Esophagus mucosa (tissue), 1 donor: ENCODE measurements at regions not wholly inside any gene's neighbourhood (a gene's known extent, or its start where the extent isn't known, plus 50 kb on each side); places are given as distances from the start of the nearest gene placed in this dataset.
"Not testable (repeated sequence)": the region's sequence is repeated elsewhere in the genome, so short reads cannot be mapped to it uniquely, and the experiment has no call there.

Experiments
- ATAC-seq: fragments of 200-7000 bp; cut with Tn5 transposase; one replicate; pipeline ENCODE4 v1.9.1; 2020
- donor health status: DM: yes; HTN: yes; CAD: no.

DNA sequence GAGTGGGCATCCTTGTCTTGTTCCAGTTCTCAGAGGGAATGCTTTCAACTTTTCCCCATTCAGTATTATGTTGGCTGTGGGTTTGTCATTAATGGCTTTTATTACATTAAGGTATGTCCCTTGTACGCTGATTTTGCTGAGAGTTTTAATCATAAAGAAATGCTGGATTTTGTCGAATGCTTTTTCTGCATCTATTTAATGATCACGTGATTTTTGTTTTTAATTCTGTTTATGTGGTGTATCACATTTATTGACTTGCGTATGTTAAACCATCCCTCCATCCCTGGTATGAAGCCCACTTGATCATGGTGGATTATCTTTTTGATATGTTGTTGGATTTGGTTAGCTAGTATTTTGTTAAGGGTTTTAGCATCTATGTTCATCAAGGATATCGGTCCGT lies 266.9 kb upstream of the DIPK2B start:
- not testable (repeated sequence) for ATAC-seq

DNA sequence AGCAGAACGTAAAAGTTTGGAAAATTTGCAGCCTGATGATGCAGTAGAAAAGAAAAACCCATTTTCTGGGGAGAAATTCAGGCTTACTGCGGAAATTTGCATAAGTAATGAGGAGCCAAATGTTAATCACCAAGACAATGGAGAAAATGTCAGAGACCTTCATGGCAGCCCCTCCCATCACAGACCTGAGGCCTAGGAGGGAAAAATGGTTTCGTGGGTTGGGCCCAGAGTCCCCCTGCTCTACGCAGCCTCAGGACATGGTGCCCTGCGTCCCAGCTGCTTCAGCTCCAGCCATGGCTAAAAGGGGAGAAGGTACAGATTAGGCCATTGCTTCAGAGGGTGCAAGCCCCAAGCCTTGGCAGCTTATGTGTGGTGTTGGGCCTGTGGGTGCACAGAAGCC lies 255.1 kb upstream of the DIPK2B start:
- not testable (repeated sequence) for ATAC-seq

DNA sequence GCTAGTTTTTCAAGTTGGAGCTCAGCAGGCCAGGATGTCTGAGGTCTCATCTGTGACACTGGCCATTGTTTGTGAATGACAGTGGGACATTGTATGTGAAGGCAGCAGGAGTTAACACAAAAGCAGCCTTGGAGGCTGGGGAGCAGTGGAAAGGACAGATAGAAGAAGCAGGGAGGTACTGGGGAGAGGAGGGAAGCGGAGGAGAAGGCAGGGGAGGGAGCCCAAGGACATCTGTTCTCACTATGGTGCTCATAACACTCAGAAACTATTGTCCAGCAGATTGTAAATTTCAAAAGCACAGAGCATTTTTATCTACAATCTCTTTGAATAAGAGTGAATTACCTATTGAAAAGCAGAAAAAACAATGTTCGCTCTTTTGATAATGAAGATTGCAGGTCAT lies 253.6 kb upstream of the DIPK2B start:
- no peak for ATAC-seq

DNA sequence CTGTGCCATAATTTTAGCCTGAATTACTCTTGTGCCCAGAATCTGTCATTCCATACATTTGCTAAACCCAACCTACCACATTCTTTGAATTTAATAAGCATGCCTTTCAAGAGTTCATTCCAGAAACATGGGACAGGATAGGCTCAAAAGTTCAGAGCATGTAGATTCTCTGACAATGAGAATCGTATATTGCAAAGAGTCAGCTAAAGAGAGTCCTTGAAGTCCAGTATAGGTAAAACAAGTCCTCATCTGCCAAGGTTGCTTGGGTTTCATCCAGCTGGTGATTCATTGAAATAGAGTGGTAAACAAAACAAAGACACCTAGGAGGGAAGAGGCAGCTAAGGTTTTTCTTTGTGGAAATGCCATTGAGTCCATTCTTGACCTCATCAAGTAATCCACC lies 249.3 kb upstream of the DIPK2B start:
- ATAC-seq: peak; percentile 17

DNA sequence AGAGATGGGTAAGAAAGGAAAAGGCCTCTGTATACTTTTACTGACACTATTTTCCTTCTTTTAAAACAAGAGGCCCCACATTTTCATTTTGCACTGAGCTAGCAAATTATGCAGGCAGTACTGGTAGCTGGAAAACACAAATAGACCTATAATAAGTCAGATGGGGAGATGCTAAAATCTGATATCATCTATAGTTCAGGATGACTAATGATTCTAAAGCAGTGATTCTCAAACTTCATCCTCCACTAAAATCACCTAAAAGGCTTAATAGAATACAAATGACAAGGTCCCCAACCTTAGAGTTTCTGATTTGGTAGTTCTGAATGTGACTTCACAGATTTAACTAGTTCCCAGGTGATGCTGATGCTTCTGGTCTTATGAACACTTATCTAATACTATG lies 247.3 kb upstream of the DIPK2B start:
- ATAC-seq: no peak

DNA sequence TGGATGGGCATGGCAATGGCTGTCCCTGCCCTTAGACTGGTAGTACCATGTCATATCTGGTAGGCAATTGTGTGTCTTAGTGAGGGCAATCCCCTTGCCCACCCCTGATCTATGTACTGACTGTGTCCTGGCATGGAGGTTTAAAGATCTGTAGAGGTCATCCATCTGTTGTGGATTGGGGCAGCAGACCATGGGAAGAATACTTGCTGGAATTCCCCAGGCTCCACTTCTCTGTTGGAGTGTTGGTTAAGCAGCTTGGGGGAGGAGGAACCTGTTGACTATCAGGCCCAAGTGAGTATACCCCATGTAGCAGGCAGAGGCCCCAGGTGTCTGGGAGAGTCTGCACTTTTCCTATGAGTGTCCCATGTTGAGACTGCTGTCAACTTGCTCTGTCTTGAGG lies 246.7 kb upstream of the DIPK2B start:
- ATAC-seq: no peak

DNA sequence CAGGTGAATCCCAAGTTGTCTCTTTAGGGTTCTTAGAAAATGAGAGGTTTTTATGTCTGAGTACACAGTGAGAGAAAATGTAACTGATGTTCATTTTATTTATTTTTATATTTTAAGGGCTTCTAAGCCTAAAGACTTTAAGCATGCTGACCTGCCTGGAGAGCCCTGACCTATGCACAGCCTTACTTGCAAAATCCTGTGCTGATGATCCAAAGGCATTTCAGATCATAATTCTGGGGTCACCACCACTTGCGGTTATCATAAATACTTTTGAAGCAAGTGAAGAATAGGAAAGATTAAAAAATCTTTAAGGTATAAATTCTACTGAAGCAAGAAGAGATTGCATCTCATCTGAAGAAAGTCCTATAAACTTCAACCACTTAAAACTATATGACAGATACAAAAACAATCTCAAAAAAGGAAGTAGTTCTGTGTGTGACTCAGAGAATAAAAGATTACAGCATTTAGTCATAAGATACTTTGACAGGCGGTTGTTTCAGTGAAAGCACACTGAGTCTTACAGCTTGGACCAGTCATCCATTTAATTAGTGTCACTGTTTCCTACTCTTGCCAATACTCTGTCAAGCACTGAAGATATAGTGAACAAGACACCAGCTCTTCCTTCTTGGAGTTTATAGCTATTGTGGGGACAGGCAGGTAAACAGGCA lies 245.2 kb upstream of the DIPK2B start:
- ATAC-seq: peak; percentile 93

DNA sequence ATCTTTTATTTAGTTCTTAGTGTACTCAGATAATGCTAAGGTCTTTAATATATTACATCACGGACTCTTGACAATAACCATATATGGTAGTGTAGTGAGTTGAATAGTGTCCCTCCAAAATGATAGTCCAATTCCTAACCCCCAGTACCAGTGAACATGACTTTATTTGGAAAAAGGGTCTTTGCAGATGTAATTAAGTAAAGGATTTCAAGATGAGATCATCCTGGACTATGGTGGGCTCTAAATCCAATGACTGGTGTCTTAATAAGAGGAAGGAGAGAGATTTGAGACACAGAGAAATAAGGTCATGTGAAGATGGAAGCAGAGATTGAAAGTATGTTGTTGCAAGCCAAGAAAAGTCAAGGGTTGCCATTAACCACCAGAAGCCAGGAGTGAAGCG lies 236.5 kb upstream of the DIPK2B start:
- ATAC-seq: no peak

DNA sequence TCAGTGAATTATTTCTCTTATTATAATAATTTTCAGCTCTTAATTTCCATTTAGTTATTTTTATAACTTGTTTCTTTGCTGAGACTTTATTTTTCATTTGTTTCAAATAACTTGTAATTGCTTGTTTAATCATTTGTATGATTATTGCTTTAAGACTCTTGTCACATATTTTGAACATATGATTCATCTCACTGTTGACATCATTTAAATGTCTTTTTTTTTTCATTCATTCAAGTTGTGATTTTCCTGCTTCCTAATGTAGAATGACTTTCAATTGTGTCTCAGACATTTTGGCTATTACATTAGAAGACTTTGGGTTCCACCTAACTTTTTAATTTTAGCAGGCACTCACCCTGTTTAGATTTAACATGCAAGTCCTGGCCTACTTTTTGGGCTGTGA lies 234.8 kb upstream of the DIPK2B start:
- no peak for ATAC-seq

DNA sequence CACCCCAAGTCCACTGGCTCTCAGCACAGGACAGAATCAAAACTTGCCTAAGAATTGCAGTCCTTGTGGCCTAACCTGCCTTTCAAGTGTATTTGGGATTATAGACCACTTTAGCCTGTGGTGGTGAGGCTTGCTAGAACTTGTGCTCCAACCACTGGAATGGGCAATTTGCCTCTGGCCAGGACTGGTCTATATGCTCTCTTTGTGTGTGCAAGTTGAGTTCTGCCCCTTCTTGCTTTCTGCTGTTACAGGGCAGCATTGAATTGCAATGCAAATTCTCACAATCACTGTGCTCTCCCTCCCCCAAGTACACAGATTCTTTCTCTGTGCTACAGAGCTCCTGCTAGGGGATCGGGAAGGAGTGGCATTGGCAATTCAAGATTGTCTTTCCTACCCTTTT lies 233.6 kb upstream of the DIPK2B start:
- peak; percentile 94 for ATAC-seq

DNA sequence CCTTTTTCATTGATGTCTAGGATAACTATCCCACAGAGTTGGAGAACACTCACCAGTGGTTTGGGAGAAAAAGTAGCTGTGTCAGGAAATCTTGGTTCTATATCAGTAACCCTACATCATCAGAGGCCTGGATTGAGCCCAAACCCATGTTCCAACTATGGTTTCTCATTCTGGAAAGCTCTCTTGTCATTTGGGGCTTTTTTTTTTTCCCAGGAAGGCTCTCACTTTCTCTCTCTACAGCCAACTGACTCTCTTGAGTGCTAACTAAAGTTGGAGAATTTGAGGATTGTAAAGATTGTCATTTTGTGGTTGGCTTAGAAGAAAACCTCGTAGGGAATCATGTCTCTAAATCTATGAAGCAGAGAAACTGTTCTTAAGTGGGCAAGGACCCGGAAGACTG lies 228.2 kb upstream of the DIPK2B start:
- ATAC-seq: no peak

DNA sequence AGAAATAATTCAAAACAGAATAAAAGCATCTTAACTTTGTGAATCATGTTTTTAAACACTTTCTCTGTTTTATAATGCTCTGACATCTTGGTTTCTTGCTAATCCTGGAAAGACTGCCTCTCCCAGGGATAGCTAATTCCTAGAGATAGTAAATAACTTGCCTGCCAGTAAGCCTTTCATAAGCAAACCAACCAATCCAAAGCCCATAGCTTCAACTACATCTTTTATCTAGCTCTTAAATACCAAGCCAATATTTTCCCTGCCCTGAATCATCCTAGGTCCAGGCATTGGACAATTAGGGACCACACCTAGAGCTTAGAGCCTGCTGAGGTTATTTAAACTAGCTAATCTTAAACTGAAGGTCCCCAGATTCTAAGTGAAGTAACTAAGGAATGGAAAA lies 223.7 kb upstream of the DIPK2B start:
- ATAC-seq: no peak

DNA sequence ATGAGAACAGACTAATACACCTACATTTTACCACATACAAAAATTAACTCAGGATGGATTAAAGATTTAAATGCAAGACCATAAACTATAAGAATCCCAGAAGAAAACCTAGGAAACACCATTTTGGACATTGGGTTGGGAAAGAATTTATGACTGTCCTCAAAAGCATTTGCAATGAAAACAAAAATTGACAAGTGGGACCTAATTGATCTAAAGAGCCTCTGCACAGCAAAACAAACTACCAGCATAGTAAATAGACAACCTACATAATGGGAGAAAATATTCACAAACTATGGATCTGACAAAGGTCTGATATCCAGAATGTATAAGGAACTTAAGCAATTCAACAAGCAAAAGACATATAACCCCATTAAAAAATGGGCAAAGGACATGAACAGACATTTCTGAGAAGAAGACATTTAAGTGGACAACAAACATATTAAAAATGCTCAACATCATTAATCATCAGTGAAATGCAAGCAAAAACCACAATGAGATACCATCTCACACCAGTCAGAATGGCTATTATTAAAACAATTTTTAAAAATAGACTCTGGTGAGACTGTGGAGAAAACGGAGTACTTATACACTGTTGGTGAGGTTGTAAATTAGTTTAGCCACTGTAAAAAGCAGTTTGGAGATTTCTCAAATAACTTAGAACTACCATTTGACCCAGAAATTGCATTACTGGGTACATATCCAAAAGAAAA lies 221.7 kb upstream of the DIPK2B start:
- ATAC-seq: no peak

DNA sequence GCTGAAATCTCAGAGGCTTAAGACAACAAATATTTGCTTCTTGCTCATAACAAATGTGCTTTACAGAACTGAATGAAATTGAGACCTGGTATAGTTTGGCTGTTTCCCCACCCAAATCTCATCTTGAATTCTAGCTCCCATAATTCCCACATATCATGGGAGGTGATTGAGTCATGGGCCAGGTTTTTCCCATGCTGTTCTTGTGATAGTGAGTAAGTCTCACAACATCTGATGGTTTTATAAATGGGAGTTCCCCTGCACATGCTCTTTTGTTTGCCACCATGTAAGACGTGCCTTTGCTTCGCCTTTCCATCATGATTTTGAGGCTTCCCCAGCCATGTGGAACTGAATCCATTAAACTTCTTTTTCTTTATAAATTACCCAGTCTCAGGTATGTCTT lies 221.1 kb upstream of the DIPK2B start:
- no peak for ATAC-seq

DNA sequence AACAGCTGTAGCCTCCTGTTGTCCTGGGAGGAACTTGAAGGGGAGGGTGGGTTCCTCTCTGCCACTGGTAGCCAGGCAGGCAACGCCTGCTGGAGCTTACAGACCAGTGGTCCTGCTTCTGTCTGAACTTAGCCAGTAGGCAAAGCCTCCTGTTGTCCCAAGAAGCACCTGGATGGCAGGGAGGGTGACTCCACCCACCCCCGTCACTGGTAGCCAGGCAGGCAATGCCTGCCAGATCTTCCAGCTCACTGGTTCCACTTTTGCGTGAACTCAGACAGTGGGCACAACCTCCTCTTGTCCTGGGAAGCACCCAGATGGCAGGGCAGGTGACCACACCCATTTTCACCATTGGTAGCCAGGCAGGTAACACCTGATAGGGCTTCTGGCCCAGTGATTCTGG lies 203.5 kb upstream of the DIPK2B start:
- no peak for ATAC-seq

DNA sequence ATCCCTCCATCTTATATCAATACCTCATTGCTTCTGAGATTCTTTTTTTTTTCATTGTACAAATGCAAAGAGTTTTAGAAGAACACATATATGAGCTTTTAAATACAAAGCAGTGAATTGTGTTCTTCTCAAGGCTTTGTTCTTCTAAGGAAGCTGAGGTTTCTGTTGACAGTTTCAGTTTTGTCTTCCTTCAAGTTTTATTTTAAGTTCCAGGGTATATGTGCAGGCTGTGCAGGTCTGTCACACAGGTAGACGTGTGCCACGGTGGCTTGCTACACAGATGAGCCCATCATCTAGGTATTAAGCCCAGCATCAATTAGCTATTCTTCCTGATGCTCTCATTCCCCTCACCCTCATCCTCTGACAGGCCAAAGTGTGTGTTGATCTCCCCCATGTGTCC lies 201.2 kb upstream of the DIPK2B start:
- no peak for ATAC-seq

DNA sequence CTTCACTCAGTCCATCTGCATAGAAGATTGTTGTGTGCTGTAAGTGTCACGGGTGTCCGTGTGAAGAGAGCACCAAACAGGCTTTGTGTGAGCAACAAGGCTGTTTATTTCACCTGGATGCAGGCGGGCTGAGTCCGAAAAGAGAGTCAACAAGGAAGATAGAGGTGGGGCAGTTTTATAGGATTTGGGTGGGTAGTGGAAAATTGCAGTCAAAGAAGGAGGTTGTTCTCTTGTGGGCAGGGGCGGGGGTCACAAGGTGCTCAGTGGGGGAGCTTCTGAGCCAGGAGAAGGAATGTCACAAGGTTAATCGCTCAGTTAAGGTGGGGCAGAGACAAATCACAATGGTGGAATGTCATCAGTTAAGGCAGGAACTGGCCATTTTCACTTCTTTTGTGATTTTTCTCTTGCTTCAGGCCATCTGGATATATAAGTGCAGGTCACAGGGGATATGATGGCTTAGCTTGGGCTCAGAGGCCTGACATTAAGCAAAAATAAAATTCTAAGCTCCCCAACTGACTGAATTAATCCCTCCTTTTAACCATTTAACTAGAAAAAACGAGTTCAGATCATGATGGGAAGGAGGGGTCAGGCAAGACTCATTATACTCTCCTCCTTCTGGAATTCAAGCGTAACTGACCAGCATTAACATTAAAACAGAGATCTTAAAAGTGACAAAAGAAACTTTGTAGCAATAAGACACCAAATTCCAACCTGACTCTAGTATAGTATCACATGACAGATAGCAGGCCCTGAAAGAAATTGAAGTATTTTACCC lies 200.5 kb upstream of the DIPK2B start:
- ATAC-seq: not testable (repeated sequence)

DNA sequence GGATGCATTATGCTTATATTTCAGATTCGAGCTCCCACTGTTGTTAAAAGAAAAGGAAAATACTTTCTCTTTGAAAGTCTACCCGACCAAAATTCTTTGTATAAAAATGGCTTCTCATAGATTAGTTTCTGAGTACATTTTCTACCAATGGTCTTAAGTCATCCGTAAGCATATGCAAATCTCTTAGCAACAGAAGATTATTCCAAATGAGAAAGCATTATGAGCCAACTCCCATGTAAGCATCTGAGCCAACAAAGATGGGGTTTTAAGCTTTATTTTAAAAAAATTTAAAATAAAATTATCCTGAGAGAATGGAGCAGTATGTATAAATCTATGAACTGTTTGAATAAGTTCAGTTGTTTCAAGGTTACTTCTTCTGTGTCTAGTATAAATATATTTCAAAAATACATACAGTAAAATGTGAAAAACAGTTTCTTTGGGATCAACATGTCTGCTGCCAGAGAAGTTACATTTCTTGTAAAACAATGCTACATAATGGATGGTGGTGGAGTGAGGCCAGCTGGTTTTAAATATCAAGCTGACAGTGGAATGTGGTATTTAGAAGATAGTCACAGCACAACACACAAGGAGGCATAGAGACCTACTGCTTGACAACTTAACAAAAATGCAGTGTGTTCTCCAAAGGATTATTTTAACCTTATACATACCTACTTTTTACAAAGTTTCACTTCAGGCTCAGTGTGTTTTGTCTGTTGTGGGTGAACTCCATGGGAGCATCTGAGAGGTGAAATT lies 199.5 kb upstream of the DIPK2B start:
- no peak for ATAC-seq

DNA sequence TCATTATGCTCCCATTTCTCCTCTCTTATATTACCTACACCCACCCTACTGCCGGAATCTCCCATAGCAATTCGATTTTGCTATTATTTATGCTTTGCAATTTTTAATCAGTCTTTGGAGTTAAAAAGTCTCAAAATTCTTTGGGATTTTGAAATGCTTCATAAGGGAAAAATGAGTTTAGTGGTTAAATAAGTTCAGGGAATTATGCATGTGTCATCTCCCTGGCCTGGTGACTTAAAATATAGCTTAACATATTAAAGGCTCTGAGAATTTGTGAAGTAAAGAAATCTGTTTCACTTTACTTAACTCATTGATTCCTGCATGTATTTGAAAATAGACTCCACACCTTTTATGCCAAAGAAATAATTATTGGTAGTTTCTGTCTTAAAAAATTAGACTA lies 185.1 kb upstream of the DIPK2B start:
- ATAC-seq: no peak

DNA sequence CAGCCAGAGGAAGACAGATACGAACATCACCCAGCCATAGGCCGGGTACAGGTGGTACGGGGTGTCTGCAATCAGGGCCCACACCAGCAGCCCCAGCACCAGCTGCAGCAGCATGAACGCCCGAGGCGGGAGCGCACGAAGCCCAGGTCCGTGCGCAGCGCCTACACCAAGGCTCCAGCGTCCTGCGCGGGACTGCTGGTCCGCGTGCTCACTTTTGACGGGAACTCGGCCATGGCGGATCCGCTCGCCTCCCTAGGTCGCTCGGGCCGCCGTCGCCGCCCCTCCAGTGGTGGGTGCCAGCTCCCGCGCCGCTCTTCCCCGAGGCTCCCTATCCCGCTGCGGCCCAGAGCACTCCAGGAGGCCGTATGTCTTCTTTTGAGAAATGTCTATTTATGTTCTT lies 181.2 kb upstream of the DIPK2B start:
- no peak for ATAC-seq

DNA sequence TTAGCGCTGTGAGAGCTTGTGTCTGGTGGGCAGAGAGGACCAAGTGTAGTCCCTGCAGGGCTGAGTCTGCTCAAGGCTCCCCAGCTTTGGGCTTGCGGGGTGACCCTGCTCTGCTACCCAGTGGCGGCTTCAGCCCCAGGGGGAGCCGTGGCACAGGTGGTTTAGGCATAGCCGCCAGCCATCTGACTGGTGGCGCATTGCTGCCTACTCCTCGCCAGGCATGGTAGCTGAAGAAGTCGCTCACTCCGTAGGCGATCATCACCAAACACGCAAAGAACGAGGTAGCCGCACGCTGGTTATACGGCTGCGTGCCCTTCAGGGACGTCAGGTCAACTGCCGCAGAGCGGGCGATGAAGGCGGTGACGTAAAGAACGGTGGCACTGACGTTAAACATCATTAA lies 180.7 kb upstream of the DIPK2B start:
- ATAC-seq: no peak

DNA sequence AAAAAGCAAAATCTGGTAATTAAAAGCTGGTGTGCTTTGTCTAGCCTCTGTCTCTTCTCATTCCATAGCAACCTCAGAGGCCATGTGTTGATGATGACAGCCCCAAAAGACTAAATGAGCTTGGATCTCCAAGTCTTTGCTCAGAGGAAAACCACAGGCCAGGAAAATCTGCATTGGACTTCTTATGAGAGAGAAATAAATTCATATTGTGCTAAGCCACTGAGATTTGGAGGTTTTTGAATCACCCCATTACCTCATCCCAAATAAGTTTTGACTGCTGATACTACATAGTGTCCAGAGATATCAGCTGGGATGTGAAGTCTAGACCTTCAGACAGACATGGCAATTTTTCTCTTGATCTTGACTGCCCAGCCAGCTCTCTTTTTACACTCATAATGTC lies 178.6 kb upstream of the DIPK2B start:
- no peak for ATAC-seq

DNA sequence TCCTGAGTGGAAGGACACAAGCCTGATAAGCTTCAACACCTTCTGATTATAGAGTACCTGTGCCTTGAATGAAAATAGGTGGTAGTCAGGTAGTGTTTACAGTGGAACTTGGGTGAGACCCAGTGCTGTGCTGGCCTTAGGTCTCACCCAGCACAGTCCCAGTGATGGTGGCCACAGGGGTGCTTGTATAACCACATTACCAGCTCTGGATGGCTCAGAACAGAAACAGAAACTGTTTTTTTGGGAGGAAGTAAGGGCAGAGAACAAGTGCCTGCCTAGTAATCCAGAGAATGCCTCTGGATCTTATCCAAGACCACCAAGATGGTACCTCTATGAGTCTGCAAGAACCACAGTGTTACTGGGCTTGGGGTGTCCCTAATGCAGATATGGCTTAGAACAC lies 171.5 kb upstream of the DIPK2B start:
- ATAC-seq: no peak
